SK-N-MC (cell line): ENCODE measurements at regions not wholly inside any gene's neighbourhood (a gene's known extent, or its start where the extent isn't known, plus 50 kb on each side); places are given as distances from the start of the nearest gene placed in this dataset.

Experiments
- EZH2 ChIP-seq: fragments of 200-600 bp; sonication (generic); IDR thresholded peaks from one replicate; pipeline ENCODE4 v1.6.1; 2017; ENCODE audit warnings: antibody characterized with exemption
- POLR2AphosphoS5 ChIP-seq: IDR thresholded peaks from 2 replicates; pipeline ENCODE4 v1.6.1; 2012; ENCODE audit warnings: mild to moderate bottlenecking, low read depth, low read length, borderline replicate concordance

DNA sequence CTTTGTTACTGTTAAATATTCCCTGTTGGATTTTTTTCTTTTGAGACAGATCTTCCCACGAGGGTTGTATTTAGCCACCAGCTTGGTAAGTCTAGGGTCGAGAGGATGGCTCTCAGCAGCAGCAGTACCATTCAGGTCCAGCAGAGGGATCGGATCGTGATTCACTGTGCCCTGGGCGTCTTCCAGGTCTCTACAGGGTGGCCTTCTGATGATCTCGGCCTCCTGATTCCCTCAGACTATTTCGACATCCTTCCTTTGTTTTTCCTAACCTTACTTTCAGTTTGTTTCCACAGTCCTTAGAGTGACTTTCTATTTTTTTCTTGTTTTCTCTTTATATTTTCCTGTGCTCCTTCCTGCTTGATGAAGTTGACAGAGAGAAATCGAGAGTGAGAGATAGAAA, 1436.9 kb downstream of the UQCRFS1 start:
- TF ChIP-seq EZH2 = no peak
- TF ChIP-seq POLR2AphosphoS5 = no peak
